K562 (cell line): ENCODE measurements at regions not wholly inside any gene's neighbourhood (a gene's known extent, or its start where the extent isn't known, plus 50 kb on each side); places are given as distances from the start of the nearest gene placed in this dataset.

Source experiments
- ATAC-seq: fragments of 200-7000 bp; cut with Tn5 transposase; 3 replicates; pipeline ENCODE4 v1.9.1; 2020; ENCODE audit warnings: moderate library complexity
- BruUV-seq: library from RNA; stranded (reverse); fragments of 400-500 nt; replicated peaks from 2 replicates; lab custom pipeline; 2021; lab: Mats Ljungman, UMichigan
- CTCF ChIA-PET: fragments of 300-600 bp; formaldehyde crosslinking; extraction: SDS; loops from one replicate; lab custom pipeline; 2021; ENCODE audit warnings: low intra/inter-chr PET ratio; lab: Yijun Ruan, JAX
- POLR2A ChIA-PET: fragments of 300-600, 350-650 bp; sonication (Branson Sonifier 250); formaldehyde crosslinking; extraction: SDS; loops from one replicate; lab custom pipeline; 2021; ENCODE audit warnings: antibody characterized with exemption, inconsistent platforms; lab: Yijun Ruan, JAX
- DNase-seq, 4 experiments: peaks; one replicate each; pipeline versions ENCODE4 v3.0.0 to v3.0.0-alpha.2; 2011 to 2018; ENCODE audit warnings: low spot score in 3 of 4, mixed read lengths in 3 of 4; ENCODE audit errors: extremely low read depth in 1 of 4
- FAIRE-seq: peaks from 2 replicates; lab custom pipeline; 2011; peaks lifted over from hg19 to GRCh38; lab: Jason Lieb, UNC
- H2AFZ ChIP-seq: 2 replicates; pipeline ENCODE4 v1.6.0; 2011; ENCODE audit warnings: low read depth, low read length, control low read depth, inconsistent platforms
- H3K27ac ChIP-seq: fragments of 200-600 bp; 3 replicates; pipeline ENCODE4 v1.8.0; 2011; ENCODE audit warnings: low read depth, mild to moderate bottlenecking, control low read depth, inconsistent platforms, low read length, moderate library complexity, mixed read lengths; ENCODE audit errors: extremely low read depth
- H3K27me3 ChIP-seq, 2 experiments: fragments of 300-600 bp in 1 of 2; 2 replicates in 1 of 2; 3 replicates in 1 of 2; pipeline versions ENCODE4 v1.6.0 to v1.8.0; 2011; ENCODE audit warnings: inconsistent platforms in 2 of 2, low read length in 2 of 2, mild to moderate bottlenecking in 1 of 2, mixed read lengths in 1 of 2, moderate library complexity in 1 of 2; ENCODE audit not compliant: control insufficient read depth in 2 of 2, insufficient read depth in 2 of 2
- H3K36me3 ChIP-seq: fragments of 300-600 bp; 3 replicates; pipeline ENCODE4 v1.8.0; 2011; ENCODE audit warnings: mild to moderate bottlenecking, low read length, inconsistent platforms; ENCODE audit not compliant: control insufficient read depth, insufficient read depth
- H3K4me1 ChIP-seq, 2 experiments: fragments of 200-600 bp in 1 of 2; replicated peaks in 1 of 2; 2 replicates in 1 of 2; 3 replicates in 1 of 2; pipeline versions ENCODE4 v1.5.1 to v1.8.0; 2011; ENCODE audit warnings: inconsistent platforms in 2 of 2, low read length in 2 of 2, mild to moderate bottlenecking in 1 of 2, mixed read lengths in 1 of 2, moderate library complexity in 1 of 2; ENCODE audit not compliant: control insufficient read depth in 2 of 2, insufficient read depth in 2 of 2
- H3K4me2 ChIP-seq: 2 replicates; pipeline ENCODE4 v1.6.1; 2011; ENCODE audit warnings: low read length, control low read depth, inconsistent platforms, mixed read lengths; ENCODE audit not compliant: insufficient read depth
- H3K4me3 ChIP-seq: fragments of 200-600 bp; sonication (generic), shearing (Covaris generic); 2 replicates; pipeline ENCODE4 v1.5.1; 2016; ENCODE audit warnings: control low read depth, inconsistent platforms
- H3K79me2 ChIP-seq: fragments of 200-600 bp; 3 replicates; pipeline ENCODE4 v1.8.0; 2011; ENCODE audit warnings: low read length, inconsistent platforms; ENCODE audit not compliant: control insufficient read depth, insufficient read depth
- H3K9ac ChIP-seq, 2 experiments: 2 replicates each; pipeline versions ENCODE4 v1.6.0 to v1.6.1; 2011; ENCODE audit warnings: low read depth in 2 of 2, low read length in 2 of 2, control low read depth in 1 of 2, inconsistent platforms in 1 of 2, mild to moderate bottlenecking in 1 of 2, mixed read lengths in 1 of 2; ENCODE audit not compliant: insufficient read depth in 1 of 2
- H3K9me1 ChIP-seq: one replicate; pipeline ENCODE4 v1.6.0; 2011; ENCODE audit warnings: inconsistent platforms, mild to moderate bottlenecking, low read length, moderate library complexity; ENCODE audit not compliant: control insufficient read depth, insufficient read depth
- H3K9me3 ChIP-seq: replicated peaks from 2 replicates; pipeline ENCODE4 v1.5.1; 2011; ENCODE audit warnings: low read depth, low read length, inconsistent platforms; ENCODE audit not compliant: control insufficient read depth, insufficient read depth
- H4K20me1 ChIP-seq: replicated peaks from 2 replicates; pipeline ENCODE4 v1.6.1; 2011; ENCODE audit warnings: low read length, inconsistent platforms, mixed read lengths; ENCODE audit not compliant: control insufficient read depth, insufficient read depth
- C11orf30 ChIP-seq: fragments of 450-650 bp; IDR thresholded peaks from 2 replicates; pipeline ENCODE4 v1.6.1; 2016; ENCODE audit warnings: low read depth, mild to moderate bottlenecking
- IRF2 ChIP-seq: sonication (generic); formaldehyde crosslinking; IDR thresholded peaks from 2 replicates; pipeline ENCODE4 v1.8.1; 2022; ENCODE audit warnings: mild to moderate bottlenecking, missing genetic modification reagents
- MIER1 ChIP-seq: fragments of 450-650 bp; IDR thresholded peaks from 2 replicates; pipeline ENCODE4 v1.6.1; 2016; ENCODE audit warnings: antibody characterized with exemption, mild to moderate bottlenecking, low read depth
- MNT ChIP-seq, 2 experiments: fragments of 450-650 bp; conservative IDR thresholded peaks; 2 replicates each; pipeline ENCODE4 v1.6.1; 2017; ENCODE audit warnings: mild to moderate bottlenecking in 2 of 2, moderate library complexity in 2 of 2
- ZBTB17 ChIP-seq: fragments of 450-650 bp; formaldehyde crosslinking; IDR thresholded peaks from 2 replicates; pipeline ENCODE4 v1.4.0; 2020; ENCODE audit warnings: mild to moderate bottlenecking
- ZNF445 ChIP-seq: fragments of 250-450 bp; sonication (Bioruptor Pico); IDR thresholded peaks from 2 replicates; pipeline ENCODE4 v1.4.0; 2020; ENCODE audit warnings: low read depth, mild to moderate bottlenecking, moderate library complexity
- ZNF668 ChIP-seq: fragments of 250-450 bp; sonication (Bioruptor Pico); IDR thresholded peaks from 2 replicates; pipeline ENCODE4 v1.8.0; 2022; ENCODE audit warnings: mild to moderate bottlenecking, inconsistent platforms
- ZNF717 ChIP-seq: fragments of 250-450 bp; sonication (Bioruptor Pico); IDR thresholded peaks from 2 replicates; pipeline ENCODE4 v1.5.0; 2021
- WGBS: fragments of 100-300 bp; shearing (Covaris generic); methylation state at CpG from one replicate; pipeline ENCODE4 v1.1.6; 2016; ENCODE audit warnings: low coverage, mixed read lengths; ENCODE audit not compliant: insufficient coverage; ENCODE audit errors: missing lambda C conversion rate; 5-methylcytosine and 5-hydroxymethylcytosine counted together
- in situ Hi-C: fragments of 300-500 bp; cut with MboI; formaldehyde crosslinking; loops from 4 replicates; pipeline ENCODE4 v1.15.0; 2018; ENCODE audit warnings: inconsistent platforms, mixed read lengths
- intact Hi-C: fragments of 100-400 bp; cut with micrococcal nuclease; formaldehyde crosslinking; loops from 2 replicates; pipeline ENCODE4 v1.14.2; 2022

- TF ChIP-seq MNT (conservative IDR thresholded peaks at IDR 0.05): no peak
- no peak for TF ChIP-seq ZNF445
- TF ChIP-seq, all 486 proteins: peak for 0
Observed at GRCh38 chrX:128759745-128760144, 707.5 kb upstream of the ACTRT1 start (continued).

DNA sequence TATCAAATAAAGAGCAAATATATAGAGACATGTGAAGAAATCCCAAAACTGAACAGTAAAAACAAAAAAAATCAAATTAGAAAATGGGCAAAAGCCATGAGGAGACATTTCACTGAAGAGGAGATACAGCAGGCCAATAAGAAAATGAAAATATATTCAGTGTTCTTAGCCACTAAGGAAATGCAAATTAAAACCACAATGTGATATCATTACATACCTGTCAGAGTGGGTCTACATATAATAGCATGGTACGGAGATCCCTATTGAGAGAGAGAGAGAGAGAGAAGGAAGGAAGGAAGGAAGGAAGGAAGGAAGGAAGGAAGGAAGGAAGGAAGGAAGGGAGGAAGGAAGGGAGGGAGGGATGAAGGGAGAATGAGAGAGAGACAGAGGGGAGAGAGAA is 707.0 kb upstream of the ACTRT1 start:
- no peak for DNase-seq
- Histone ChIP-seq H3K4me1 (no peaks in the 10 kb centered on the region), H3K27me3 (no peaks in the 10 kb centered on the region), H3K4me3 (no peak overlapping the region), H3K36me3 (no peaks in the 10 kb centered on the region), H3K4me2 (no peak overlapping the region), H4K20me1 (no peaks in the 10 kb centered on the region), H3K9ac (no peak overlapping the region), H3K27ac (no peak overlapping the region), H3K9me3 (no peaks in the 10 kb centered on the region), H2AFZ (no peak overlapping the region), H3K9me1 (no peaks in the 10 kb centered on the region), H3K79me2 (no peaks in the 10 kb centered on the region)
- no peak for TF ChIP-seq ZBTB17
- no peak for TF ChIP-seq ZNF717
- TF ChIP-seq MIER1: no peak
- no peak for TF ChIP-seq ZNF668 (CRISPR knock-in tag)
- TF ChIP-seq IRF2 (CRISPR knock-in tag): no peak
- TF ChIP-seq C11orf30: no peak
- no peak for ATAC-seq
- in situ Hi-C loops: no loop called here
- BruUV-seq: no TSS peak
- intact Hi-C loops: no loop called here
- ChIA-PET CTCF (no interaction called here), POLR2A (no interaction called here)
- no peak for FAIRE-seq
- WGBS: 0% methylated on average over 1 of the region's 1 CpG
